KOPT-K1 (cell line): ENCODE measurements at regions not wholly inside any gene's neighbourhood (a gene's known extent, or its start where the extent isn't known, plus 50 kb on each side); places are given as distances from the start of the nearest gene placed in this dataset.

Source experiments
- H3K27ac ChIP-seq: fragments of 200-600 bp; sonication (generic); 2 replicates; pipeline ENCODE4 v1.5.1; 2016; ENCODE audit warnings: antibody characterized with exemption, mild to moderate bottlenecking, low read depth, low read length; ENCODE audit not compliant: poor library complexity, severe bottlenecking
- H3K36me3 ChIP-seq: fragments of 200-600 bp; sonication (generic); 2 replicates; pipeline ENCODE4 v1.5.1; 2017; ENCODE audit warnings: antibody characterized with exemption, mild to moderate bottlenecking, low read length, moderate library complexity; ENCODE audit not compliant: insufficient read depth
- H3K9me3 ChIP-seq: fragments of 200-600 bp; sonication (generic); 2 replicates; pipeline ENCODE4 v1.5.1; 2017; ENCODE audit warnings: antibody characterized with exemption, low read length, mild to moderate bottlenecking; ENCODE audit not compliant: insufficient read depth, poor library complexity, severe bottlenecking

DNA sequence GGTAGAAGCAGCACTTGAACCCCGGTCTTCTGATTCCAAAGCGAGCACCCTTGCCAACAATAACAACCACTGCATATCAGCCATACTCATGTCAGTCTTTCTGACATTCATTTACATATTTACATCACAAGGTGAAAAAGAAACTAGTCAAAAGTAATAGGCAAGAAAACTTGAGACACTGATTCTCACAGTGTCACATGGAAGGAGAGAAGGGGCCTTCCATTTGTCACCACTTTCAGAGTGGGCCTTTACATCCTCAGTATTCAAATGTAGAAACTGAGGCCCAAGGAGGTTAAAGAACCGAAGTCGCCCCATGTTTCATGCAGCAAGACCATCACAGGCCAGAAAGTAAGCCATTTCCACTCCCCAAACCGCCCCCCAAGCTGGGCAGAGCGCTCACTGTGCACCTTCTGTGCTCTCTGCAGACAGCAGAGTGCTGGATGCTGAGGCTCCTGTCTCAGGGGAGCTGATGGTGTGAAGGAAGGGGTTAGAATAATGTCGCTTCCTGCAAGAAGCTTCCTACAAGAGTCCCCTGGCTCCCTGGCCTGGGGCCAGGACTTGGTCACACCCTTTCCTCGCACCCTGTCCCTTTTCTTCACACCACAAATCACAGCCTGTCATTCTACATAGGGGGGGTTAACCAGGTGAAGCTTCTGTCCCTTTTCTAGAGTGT is 260.1 kb downstream of the UACA start:
- Histone ChIP-seq H3K36me3 (no peaks in the 10 kb centered on the region), H3K27ac (no peak overlapping the region), H3K9me3 (peaks cover 9% of the 10 kb centered on the region)

DNA sequence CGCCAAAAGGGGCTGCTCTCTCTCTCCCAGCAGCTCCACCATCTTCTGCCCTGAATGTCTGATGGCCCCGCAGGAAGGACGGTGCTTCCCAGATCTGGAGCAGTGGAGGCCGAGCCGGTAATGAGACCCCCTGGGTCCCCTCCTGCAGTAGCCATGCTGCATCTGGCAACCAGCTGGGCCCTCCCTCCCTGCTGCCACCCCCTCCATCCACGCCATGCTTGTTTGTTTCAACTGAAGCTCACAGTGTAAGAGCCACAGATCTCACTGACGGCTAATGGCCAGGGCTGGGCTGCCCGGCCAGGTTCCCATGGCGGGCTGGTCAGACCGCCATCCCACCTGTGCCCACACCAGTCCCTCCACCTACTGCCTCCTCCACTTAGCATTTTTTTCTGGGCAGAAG is 260.8 kb downstream of the UACA start:
- Histone ChIP-seq H3K36me3 (no peaks in the 10 kb centered on the region), H3K27ac (no peak overlapping the region), H3K9me3 (peaks cover 9% of the 10 kb centered on the region)

DNA sequence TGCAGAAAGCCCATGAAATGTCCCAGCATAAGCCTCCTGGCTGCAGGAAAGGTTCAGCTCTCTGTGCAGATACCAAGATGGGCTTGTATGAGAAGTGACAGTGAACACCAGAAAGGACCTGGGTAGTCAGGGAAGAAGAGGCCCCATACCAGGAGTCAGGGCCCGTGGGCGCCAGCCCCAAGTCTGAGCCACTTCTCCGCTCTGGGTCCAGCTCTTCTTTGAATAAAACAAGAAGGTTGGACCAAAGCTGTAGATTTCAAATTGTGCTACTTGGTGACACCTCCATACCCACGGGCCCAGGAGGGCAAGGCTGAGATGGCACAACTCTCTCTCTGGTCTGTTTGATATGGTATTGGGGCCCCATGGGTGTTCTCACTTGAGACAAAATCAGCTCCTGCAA is 261.5 kb downstream of the UACA start:
- Histone ChIP-seq H3K27ac (no peak overlapping the region), H3K36me3 (no peaks in the 10 kb centered on the region)

DNA sequence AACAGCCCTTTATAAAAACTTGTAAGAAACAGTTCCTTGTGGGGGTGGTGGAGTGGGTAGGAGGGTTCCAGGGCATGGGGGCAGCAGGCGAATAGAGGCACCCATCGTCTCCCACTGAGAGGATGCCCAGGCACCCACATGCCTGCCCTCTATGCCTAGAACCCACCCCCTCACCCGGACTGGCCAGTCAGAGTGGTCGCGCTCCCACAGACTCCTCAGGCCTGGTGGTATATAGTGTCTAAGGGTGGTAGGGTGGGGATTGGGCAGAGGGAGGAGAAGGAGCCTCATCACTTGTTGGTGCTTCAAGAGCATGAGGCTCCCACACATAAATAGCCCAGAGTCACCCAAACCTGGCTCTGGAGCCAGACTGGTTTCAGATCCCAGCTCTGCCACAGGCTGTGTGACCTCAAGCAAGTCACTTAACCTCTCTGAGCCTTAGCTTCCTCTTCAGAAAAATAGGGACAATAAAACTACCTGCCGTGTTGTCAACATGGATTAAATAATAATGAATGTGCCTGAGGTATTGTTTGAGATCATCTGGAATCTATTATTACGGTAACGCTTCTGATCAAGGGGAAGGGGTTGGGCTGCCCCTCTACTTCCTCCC is 262.1 kb downstream of the UACA start:
- Histone ChIP-seq H3K36me3 (no peaks in the 10 kb centered on the region), H3K27ac (no peak overlapping the region), H3K9me3 (no peaks in the 10 kb centered on the region)

More for the DNA sequence above, 261.5 kb downstream of the UACA start:
- H3K9me3 ChIP-seq: peaks cover 3% of the 10 kb centered on the region

DNA sequence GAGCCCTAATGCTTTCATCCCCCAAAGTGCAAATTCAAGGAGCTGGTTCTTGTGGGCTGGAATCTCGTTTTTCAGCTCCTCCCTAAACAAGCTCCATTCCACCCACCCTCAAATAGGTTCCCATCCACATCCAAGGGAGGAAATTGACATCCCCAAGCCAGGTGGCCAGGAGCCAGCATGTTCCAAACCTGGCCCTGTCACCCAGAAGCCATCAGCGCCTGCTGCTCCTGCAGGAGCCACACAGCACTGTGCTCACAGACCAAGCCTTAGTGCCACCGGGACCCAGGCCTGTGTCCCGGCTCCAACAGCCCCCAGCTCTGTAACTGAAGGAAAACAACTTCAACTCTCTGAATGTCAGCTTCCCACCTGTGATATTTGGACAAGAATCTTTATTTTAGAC is 263.6 kb downstream of the UACA start:
- Histone ChIP-seq H3K9me3 (no peaks in the 10 kb centered on the region), H3K36me3 (no peaks in the 10 kb centered on the region), H3K27ac (no peak overlapping the region)

DNA sequence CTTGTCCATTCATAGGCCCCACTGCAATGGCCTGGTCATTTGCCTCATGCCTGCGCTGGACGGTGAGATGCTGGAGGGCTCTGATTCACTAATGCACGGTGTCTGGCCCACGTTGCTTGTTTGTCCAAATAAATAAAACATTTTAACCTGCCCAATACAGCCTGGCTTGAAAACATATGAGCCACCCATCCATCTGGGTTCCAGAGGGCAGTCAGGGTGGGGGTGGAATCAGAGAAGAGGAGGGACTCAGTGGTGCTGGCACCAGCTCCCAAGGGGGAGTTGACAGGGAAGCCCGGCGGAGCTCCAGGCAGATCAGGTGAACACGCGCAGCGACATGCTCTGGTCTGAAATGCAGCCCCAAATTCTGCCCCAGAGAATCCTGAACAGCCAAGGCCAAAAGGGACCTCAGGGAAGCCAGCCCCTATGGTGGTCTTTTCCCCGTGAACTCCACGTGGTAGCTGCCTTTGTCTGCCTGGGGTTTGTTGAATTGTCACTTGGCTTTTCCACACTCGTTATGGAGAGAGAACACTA is 265.2 kb downstream of the UACA start:
- Histone ChIP-seq H3K9me3 (no peaks in the 10 kb centered on the region), H3K36me3 (no peaks in the 10 kb centered on the region), H3K27ac (no peak overlapping the region)

DNA sequence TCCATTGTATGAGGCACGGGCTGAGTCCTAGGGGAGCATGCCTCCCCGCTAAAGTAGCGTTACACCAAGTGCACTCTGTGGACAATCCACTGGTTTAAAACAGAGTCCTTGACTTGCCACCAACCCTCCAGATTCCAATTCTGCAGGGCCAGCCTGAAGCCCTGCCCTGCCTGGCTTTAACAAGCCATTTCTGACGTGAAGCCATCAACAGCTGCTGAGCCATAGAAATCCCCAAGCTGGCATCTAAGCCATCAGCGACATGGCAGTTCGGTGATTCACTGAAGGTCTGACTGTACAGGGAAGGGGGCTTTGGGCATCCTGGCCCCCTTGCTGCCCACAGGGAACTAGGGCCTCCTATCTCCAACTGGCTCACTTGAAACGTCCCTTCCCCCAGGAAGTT is 265.7 kb downstream of the UACA start:
- H3K36me3 ChIP-seq: no peaks in the 10 kb centered on the region
- no peaks in the 10 kb centered on the region for H3K9me3 ChIP-seq
- H3K27ac ChIP-seq: no peak overlapping the region

DNA sequence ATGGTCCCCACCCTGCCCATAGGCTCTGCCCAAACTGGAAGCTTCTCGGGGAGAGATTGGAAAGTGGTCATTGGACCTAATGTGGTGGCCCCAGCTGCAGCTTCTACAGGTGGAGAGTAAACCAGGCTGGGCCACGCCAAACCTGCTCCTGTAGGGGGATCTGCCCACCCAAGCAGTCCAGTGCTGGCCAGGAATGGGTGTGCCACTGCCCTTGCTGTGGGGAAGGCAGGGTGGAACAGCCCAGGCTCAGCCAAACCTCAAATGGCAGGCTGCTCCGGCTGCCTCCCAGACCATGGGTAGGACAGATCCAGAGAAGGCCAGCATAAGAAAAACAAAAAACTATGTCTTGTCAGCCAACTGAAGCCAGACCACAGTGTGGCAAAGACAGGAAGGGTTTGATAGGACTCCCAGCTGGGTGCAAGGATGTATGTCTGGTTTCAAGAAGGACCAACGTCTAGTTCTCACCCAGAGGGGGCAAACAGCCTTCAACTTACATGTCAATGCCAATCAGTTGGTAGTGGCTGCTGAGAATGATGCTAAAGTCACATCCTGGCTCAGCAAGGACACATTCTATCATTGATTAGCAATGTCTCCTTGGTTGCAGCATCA is 267.3 kb downstream of the UACA start:
- H3K27ac ChIP-seq: no peak overlapping the region
- H3K36me3 ChIP-seq: no peaks in the 10 kb centered on the region
- H3K9me3 ChIP-seq: no peaks in the 10 kb centered on the region

DNA sequence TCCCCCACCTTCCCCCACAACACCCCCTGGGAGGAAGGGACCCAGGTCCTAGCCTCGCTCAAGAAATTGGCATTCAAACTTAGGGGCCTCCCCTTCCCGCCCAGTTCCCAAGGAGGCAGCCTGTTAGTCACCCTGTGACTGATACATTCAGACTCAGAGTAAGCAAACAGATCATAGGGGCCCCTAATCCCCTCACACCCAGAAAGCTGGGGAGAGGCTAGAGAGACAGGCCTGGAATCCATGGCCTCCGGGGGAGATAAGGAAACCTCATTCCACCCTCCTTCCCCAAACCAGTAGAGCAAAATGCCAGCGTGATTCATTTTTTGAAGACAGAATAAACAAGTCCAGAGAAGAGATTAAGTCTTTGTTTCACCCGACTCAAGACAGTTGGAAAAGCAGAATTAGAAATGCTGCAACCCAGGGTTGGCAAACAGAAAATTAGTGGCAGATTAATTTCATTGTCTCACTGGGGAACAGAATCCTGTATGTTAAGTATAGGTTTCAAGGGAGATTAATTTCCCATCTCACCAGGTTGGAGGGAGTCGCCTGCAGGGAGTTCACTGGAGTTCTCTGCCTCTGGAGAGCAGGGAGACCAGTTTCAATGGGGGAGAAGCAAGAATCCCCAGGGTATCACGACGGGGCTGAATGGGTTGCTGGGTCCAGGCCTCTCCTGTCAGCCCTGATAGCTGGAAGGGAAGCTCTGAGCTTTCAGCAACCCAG is 268.3 kb downstream of the UACA start:
- no peak overlapping the region for H3K27ac ChIP-seq
- no peaks in the 10 kb centered on the region for H3K9me3 ChIP-seq
- no peaks in the 10 kb centered on the region for H3K36me3 ChIP-seq

DNA sequence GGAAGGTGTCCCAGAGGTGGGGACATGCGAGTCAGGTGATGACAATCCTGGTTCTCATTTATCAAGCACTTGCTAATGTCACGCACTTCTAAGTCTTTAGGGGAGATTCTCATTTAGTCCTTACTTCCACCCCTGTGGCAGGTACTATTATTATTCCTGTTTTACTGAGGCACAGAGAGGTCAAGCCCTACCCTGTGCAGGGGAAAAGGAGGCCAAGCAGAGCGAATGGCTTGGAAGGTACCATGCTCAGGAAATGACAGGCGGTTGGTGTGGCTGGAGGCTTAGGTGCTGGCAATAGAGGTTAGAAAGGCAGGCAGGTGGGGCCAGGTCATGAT is 268.9 kb downstream of the UACA start:
- H3K27ac ChIP-seq: no peak overlapping the region
- no peaks in the 10 kb centered on the region for H3K36me3 ChIP-seq
- no peaks in the 10 kb centered on the region for H3K9me3 ChIP-seq

DNA sequence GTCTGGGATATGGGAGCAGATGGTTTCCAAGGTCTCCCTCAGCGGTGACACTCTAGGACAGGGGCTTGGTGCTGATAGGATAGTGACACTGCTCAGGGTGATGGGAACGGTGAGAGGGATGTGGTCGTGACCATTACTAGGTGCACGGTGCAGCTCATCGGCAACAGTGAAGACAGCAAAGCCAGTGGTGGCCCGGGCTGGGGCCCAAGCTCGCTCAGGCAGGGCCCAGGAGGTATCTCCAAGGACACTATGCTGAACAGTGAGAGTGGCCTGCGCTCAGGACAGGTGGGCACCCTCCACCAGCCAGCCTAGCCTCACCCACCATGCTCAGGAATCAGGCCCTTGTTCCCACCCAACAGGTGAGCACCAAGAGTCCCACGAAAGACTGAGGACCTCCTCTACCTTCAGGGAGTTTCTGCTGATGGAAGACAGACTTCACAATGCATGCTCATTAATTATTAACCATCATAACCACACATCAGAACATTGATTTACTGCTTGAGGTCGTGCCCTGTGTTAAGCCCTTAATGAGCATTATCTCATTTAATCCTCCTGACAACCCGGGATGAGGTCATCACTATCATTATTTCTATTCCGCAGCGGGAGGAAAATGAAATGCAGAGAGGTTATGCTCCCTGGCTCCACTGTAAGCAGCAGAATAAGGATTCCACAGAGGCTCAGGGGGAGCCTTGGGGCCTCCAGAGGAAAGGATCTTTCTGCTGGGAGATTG is 269.4 kb downstream of the UACA start:
- Histone ChIP-seq H3K9me3 (no peaks in the 10 kb centered on the region), H3K36me3 (no peaks in the 10 kb centered on the region), H3K27ac (no peak overlapping the region)

DNA sequence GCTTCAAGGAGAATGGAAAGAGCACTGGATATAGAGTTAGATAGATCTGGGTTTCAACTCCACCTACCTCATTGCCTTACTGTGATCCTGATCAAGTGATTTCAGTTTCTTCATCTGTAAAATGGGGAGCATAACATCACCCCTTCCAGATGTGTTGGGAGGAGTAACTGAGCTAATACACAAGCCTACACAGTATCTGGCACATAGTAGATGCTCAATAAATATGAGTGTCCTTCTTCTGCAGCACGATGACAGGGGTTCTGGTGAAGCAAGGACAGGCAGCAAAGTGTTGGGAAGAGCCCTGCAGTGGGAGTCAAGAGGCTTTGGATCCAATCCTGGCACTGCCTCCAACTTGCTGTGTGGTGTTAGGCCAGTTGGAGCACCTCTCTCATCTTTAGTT is 270.0 kb downstream of the UACA start:
- Histone ChIP-seq H3K9me3 (no peaks in the 10 kb centered on the region), H3K36me3 (no peaks in the 10 kb centered on the region), H3K27ac (no peak overlapping the region)

DNA sequence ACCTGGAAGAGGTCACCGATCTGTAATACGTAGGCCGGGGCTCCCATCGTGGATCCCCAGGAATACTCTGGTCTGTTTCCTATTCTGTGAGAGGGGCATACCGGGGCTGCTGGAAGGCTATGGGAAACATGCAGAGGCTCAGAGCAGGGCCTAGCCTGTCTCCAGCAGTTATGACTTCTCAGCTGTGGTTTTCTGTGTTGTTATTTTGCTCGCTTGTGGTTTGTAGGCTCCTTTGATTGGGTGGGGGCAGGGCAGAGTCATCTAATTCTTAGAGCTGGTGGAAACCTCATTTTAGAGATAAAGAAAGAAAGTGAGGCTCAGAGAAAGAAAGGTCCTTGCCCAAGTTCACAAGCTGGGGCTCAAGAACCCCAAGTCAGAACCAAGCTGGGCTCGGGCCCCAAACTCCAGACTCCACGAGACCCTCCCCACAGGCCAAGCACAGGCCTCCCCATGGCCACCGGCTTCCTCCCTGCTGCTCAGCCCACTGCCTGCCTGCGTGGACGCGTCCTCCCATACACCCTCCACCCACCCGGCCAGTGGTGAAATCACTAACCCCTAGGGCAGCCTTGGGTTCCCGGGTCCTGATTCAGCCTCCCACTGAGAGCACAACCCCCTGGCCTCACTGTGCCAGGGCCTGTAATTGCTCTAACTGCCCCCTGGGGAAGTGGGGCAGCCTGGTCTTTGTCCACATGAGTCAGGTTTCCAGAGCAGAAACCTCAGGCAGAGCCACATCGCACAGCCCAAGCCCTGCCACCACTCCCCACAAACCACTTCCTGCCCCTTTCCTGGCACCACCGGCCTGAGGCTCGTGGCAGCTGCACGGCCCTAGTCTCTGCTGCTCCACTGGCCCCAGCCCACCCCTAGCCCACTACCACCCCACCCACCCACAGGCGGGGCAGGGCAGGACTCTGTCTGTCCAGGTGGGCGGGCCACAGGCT is 270.8 kb downstream of the UACA start:
- Histone ChIP-seq H3K9me3 (no peaks in the 10 kb centered on the region), H3K27ac (peak overlapping the region; percentile 54), H3K36me3 (no peaks in the 10 kb centered on the region)

DNA sequence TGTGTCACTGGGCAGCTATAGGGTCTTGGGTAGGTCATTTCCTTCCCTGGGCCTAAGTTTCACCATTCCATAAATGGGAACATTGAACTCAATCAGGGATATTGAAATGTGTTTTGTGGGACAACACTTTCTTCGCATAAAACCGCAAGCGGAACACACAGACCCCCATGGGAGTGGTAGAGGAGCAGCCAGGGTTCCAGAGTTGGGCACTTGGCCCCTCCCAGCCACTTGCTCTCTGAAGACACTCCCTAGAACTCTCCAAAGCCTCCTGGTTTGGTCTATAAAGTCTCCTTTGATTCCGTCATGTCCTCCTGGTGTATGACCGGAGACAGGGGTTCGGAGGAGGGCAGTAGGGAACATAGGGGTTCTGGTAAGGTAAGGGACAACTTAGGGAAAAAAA is 271.7 kb downstream of the UACA start:
- Histone ChIP-seq H3K27ac (peak overlapping the region; percentile 54), H3K36me3 (no peaks in the 10 kb centered on the region), H3K9me3 (no peaks in the 10 kb centered on the region)
